SK-N-DZ (cell line): ENCODE measurements at regions not wholly inside any gene's neighbourhood (a gene's known extent, or its start where the extent isn't known, plus 50 kb on each side); places are given as distances from the start of the nearest gene placed in this dataset.
A peak's percentile ranks its signal among the peaks of the same experiment; 100 is the strongest.

ENCODE experiments used
- DNase-seq: peaks from one replicate; pipeline ENCODE4 v3.0.0-alpha.2; 2015; ENCODE audit warnings: low spot score

DNA sequence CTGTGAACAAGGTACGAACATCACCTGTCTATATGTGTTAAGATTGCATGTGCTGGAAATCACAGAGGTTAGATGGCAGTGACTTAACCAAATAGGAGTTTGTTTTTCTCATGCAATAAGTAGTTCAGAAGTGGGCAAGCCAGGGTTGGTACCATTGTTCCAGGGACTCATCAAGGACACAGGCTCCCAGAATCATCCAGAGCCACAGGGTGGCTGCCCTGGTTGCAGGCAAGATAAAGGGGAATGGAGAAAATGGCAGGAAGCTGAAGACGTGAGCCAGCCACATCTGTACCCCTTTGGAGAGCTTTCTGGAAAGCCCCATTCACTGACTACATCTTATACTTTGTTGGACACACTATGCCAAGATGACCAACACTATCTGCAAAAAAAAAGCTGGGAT is 126.0 kb upstream of the IL12B start:
- DNase-seq, result no peak

DNA sequence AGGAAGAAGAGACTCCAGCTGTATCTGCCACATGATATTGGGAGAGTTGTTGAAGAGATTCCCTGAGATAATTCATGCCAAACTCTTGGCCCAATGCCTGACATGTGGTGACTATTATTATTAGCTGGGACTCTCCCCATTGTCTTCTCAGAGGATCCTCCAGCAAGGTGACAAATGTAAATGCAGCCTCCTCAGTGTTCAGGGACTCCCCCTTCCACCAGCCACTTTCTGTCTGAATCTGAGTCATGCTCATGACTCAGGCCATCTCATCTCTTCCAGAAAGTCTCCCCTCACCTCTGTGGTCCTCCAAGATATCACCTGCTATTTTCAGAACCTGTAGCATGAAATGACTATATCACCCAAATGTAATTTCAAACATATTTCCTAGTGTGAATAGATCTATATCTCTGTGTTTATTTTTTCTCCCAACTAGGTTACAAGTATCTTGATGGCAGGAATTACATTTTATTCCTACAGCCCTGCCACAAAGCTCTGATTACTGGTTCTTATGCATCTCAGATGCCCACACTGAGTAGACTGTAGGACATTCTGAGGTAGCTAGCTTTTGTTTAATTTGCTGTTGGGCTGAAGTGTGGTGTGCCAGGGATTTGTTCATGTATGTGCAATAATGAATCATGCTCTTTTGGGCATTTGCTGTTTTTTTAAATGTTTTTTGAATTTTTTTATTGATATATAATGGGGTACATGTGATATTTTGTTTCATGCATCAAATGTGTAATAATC is 126.6 kb upstream of the IL12B start:
- DNase-seq, result no peak

DNA sequence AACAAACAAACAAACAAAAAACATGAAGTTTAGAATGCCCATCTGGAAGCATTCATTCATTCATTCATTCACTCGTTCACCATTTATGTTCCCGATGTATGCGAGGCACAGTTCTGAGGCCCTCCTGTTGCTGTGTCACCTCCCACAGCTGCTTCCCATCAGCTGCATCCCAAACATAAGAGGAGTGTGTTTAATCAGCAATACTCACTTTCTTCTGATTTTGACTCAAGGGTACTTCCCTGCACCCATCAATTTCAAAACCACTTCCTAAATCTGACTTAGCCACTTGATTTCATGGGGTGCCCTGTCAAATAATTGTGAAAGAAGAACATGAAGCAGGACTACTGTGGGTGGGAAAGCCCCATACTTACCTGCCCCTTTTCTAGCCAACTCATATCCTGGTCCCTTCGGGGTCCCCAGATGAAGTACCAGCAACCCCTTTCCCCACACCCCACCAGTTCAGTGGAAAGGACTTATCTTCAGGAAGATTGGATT is 128.0 kb upstream of the IL12B start:
- DNase-seq, result no peak

DNA sequence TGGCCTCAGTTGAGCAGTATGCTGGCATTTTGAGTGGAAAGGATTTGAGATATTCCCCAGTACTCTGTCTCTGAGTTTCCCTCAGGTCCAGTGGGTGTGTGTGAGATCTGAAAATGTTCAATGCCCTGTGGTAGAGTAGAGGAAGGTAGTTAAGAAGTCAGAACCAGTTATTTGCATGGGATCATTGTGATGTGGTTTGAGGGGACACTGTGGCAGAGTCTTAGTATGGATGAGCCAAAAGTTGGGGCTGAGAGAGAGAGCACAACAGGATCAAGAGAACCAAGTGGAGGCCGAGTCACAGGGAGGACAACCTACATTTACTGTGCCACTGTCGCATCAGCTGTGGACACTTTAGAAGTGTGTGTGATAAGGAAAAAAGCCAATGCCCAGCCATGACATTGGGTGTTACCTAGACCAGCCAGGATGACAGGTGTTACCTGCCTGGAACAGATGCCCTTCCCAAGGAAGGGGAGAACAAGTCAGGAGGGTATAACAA is 128.9 kb upstream of the IL12B start:
- no peak for DNase-seq

DNA sequence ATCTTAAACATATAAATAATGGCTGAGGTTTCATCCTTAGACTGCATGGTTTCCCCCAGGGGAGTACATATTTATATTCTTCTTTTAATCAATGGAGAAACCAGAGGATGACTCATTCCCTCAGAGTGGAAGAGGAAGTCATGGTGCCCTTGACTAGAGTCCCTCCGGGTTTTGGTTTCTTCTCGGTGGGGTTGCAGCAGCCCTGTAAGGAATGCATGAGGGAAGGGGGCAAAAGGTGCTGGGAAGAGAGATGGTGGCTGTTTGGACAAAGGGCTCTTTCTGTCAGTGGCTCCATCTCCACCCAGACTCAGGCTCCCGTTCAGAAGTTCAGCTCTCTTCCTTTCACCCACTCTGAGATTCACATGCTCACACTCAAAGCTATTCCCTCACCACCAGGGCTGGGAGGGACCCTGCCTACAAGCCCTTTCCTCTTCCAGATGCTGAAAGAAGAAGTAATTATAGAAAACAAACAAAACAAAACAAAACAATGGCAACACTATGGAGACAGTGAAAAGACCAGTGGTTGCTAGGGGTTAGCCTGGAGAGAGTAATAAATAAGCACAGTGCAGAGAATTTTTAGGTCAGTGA is 129.8 kb upstream of the IL12B start:
- no peak for DNase-seq

DNA sequence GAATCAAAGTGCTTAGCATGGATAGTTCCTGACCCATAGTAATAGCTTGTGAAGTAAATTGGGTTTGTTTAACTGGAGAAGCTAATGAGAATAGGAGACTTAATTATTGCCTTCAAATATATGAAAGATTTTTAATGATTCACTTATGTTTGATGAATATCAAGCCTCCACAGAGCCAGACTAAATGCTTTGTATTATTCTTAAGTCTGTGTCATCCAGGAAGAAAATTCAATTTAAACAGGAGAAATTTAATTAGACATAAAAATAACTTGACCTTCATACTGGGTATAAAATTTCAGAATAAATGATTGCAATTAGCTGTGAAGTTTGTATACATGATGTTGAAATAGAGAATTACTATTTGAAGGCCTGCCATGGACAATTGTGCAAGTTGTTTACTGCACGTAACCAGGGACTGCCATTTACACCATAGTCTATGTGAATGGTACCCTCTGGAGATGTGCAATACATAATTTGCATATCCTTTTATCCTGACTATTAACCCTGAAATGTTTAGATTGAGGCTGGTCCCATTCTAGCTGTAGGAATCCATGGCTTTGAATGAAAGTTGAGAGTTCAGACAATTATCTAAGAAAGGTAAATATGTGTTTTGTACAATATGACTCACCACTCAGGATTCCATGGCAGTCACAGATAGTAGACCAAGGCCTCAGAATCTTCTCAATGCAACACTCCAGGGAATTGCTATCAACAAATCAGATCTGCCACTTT is 133.5 kb upstream of the IL12B start:
- DNase-seq, result no peak

DNA sequence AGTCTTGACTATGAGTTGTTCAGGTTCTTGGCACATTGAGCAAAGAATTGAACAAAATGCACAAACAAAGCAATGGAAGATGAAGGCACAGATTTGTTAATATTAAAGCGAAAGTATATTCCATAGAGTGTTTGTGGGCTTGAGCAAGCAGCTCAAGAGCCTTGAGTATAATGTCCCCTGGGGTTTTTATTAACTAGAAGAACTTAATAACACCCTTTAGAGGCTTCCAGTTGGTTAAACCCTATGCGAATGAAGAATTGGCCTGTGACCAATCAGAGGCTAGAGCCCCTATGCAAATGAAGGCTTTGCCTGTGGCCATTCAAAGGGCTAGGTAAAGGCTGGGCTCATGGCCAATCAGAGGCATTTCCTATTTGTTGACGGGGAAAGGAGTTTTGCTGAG is 135.3 kb upstream of the IL12B start:
- DNase-seq, result no peak

DNA sequence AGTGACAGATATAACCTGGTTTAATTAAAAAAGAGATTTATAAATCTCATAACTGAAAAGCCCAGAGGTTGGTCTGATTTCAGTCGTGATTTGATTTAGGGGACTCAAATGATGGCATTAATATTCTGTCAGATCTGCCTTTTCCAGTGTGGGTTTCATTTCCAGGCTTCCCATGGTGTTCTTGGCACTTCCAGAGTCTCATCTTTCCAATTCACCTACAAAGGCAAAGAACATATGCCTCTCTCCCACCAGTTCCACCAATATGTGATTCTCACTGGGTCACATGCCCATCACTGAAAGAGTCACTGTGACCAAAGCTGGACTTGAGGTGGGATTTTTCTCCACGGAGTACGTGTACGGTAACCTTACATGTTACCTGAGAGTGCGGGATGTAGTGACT is 137.4 kb upstream of the IL12B start:
- no peak for DNase-seq

DNA sequence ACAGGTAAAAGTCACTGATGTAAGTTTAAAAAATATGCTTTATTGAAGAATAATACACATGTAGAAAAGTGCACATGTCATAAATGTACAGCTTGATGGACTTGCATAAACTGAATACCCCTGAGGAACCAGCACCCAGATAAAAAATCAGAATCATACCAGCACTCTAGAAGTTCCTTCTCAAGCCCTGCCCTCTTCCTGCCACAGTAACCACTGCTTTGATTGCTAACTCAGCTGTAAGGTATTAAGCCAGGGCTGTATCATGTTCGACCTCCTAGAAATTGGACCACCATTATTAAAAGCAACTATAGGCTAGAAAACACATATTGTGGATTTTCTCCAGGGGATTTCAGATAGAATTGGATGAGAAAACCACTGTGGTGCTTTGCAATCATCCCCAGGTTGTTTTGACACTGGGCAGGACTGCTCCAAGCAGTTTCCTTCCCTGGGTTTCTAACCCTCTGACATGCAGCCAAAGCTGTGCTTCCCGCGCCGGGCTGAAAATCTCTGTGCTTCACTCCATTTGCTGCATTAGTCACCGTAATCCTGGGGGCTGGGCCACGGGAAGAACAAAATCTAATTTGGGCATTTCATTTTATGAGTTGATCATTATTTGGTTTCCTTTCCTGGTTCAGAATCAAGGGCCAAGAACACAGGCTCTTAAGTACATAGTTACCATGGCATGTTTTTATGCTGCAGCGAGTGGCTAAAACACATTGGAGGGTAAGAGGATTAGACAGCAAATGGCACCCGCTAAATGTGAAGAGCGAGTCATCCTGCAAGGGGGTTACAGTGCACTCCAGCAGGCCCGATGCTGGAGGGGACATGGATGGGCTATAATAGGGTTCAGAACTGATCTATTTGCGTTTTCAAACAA is 139.4 kb upstream of the IL12B start:
- no peak for DNase-seq

DNA sequence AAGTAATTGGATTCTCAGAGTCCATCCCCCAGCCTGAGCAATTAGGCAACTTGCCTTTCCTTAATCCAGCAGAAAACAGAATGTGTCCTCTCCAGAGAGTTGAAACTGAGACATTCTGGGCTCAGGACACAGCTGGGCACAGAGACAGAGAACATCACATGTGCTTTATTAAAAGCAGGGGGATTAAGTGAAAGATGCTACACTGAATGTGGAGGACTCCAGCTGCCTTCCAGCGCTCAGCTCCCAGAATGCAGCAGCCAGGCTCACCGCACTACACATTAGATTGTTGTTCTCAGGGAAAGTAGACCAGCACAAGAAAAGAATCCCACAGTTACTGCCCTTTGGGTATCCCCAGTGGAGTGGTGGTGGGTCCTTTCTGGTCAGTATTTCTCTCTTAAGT is 141.6 kb upstream of the IL12B start:
- peak; percentile 34 for DNase-seq

DNA sequence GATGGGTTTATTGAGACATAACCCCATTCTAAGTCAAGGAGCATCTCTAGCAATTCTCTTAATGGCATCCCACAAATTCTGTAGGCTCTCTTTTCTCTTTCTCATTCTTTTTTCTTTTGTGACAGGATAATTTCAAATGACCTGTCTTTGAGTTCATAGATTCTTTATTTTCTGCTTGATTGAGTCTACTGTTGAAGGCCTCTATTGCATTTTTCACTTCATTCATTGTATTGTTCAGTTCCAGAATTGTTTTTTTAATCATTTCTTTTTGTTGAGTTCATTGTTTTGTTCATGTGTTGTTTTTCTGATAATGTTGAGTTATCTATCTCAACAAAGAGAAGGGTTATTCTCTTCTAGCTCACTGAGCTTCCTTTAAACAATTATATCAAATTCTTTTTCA is 144.7 kb upstream of the IL12B start:
- DNase-seq, result no peak

DNA sequence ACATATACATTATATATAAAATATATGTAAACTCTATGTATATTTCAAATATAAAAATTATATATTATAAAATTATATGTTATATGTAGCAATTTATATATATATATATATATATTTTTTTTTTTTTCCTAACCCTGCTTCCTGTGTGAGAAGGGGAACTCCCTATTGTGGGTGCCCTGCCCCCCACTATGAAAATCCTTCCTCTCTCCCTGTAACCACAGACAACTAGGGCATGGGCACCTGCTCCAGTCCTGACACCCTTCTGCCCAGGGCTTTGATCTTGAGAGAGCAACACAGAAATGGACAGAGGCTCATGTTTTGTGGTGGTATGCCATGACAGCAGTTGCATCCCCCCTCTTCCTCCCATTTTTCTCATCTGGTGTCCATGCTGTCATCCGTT is 148.7 kb upstream of the IL12B start:
- DNase-seq, result no peak

DNA sequence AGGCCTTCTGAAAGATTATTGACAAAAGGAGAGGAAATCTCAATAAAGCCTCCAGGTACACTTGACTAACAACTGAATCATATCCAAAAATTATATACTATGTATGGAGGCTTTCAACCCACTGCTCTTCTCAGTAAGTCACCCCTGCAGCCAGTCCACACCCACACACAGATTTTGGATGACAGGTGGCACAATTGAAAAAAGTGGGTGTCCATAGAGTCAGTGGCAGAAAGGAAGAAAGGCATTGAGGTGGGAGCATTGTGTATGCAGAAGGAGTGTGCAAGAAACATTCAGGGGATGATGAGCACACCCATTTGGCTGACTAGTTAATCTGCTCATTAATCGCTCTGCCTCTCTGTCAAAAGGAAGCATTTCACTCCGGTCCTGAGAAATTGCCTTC is 150.6 kb upstream of the IL12B start:
- DNase-seq, result no peak

DNA sequence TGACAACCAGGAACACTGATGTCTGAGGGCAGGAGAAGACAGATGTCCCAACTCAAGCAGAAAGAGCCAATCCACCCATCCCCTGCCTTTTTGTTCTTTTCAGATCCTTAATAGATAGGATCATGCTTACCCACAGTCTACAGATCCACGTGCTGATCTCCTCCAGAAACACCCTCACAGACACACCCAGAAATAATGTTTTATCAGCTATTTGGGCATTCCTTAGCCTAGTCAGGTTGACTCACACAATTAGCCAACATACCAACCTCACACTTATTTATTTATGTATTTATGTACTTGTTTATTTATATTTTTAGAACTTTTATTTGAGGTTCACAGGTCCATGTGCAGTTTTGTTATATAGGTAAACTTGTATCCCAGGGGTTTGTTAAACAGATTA is 151.5 kb upstream of the IL12B start:
- DNase-seq, result no peak

DNA sequence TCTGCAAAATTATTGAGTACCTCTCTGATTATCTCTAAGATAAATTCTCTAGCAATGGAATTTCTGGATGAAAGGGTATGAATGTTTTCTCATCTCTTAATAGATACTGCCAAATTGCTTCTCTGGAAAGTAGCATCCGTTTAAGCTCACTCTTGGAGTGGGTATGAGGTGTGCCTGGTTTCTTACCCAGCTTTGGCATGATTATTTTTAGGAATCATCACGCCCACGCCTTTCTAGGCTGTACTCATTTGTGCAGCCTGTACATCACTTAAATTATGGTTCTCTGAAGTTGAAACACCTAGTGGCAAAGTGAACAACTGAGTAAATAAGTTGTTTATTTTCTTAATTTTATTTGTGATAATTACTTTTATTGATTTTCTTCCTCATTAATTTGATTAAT is 156.5 kb upstream of the IL12B start:
- DNase-seq, result no peak

DNA sequence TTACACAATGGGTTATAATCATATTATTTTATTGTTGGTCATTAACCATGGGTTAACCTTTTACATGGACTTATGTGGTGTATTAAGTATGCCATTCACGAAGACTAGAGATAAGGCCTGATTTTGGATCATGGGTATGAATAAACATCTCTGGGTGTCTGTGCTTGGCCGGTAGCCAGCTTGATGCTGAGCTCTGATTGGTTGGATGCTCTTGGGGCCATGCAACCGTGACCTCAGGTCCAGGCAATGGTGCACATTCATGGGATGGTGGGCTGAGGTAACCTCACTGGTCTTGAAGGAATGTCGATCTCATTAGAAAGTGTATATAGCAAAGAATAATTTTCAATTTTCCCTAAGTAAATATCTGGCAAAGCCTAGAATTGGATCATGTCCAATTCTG is 158.2 kb upstream of the IL12B start:
- no peak for DNase-seq

DNA sequence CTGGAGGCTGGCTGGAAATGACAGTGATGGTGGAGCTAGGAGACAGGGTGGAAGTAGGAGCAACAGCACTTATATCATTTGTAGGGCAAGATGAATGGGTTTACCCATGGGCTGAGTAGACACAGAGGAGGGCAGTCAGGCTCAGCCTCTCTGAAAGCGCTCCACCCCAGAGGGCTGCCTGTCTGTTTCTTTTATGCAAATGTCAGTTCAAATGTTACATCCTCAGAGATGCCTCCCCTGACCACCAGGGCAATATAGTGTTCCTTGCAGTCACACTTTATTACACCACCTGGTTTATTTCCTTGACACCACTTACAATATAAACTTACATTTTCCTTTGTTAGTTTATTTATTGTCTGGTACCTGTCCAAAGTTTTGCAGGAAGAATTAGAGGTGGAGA is 159.5 kb upstream of the IL12B start:
- no peak for DNase-seq

DNA sequence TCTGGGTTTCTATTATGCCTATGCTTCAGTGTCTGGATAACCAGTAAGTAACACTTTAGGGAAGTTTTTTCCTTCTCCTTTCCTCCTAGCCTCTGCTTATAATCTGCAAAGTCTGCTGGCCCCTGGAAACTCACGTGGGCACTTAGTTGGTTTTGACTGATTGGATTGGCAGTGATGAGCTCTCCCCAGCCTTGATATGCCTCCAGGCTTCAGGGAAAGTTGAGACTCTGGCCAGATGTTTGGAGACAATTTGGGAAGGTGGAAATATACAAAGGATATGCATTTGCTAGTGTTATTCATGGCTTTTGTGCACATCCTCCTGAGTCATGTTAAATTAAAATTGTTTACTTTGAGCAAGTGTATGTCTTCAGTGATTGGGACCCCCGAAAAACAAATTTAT is 160.2 kb upstream of the IL12B start:
- DNase-seq, result no peak

DNA sequence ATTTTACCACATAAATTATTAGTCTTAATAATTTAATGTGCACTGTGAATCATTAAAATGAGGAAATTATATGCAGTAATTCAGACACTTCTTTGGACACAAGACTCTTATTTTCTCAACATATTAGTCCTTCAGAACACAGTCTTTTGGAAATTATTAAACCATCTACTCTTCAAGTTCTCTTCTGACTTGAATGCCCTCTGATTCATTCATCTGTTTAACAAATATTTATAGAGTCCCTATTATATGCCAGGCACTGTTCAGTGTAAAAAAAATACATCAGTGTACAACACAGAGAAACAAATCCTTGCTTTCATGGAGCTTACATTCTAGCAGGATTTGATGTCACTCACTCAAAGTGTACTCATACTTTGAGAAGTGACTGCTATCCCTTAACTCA is 163.4 kb upstream of the IL12B start:
- no peak for DNase-seq

DNA sequence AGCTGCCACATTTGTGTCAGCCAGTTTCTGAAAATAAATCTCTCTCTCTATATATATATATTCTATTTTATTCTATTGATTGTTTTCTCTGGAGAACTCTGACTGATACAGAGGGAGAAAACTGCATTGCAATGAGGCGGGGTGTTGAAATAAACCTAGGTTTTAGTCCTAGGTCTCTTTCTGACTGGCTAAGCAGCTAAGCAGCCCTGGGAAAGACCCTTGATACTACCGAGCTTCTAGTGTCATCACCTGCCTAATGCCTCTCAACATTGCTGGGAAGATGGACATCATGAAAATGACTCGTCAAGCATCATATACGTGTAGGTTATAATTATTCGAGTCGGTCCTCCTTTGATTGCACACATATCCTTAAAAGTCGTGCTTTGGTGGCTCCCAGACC is 166.5 kb upstream of the IL12B start:
- no peak for DNase-seq

DNA sequence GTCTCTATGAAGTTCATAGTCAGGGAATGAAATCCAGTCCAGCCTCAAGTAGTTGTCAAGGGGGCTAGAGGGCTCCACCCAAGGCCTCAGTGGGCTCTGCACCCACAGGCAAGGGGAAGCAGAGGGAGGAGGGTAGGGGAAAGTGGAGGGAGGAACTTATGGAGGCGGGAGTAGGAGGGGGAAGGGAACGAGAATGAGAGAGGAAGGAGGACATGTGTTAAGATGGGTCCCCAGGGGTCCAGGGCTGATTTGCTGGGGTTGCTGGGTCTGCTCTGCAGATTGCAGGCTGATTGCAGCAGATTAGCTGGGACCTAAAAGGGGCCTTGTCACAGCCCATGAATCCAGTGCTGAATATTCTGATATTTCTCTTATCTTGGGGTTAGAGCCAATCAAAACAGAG is 166.9 kb upstream of the IL12B start:
- DNase-seq, result peak; percentile 3

DNA sequence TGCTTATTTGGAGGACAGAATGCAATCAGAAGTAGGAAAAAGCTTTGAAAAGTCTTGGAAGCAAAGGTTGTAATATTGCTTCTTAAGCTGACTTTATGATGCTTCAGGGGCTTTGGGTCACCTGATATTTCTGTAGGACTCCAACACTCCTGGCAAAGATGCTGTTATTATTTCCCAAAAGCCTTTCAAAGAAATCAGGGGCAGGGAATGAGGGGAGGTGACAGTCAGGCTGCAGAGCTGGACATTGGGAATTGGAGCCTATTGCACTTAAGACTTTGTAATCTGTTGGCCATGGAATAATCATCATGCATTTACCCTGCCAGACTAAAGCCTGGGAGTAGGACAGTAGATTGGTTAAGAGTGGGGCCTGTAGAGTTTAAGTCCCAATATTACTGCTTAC is 168.3 kb upstream of the IL12B start:
- no peak for DNase-seq
